ENCODE measurements at regions not wholly inside any gene's neighbourhood (a gene's known extent, or its start where the extent isn't known, plus 50 kb on each side); places are given as distances from the start of the nearest gene placed in this dataset.

GRCh38 chr3:21168471-21168870 is 582.5 kb downstream of the ZNF385D start:
- Mint-ChIP-seq H3K27me3 (ENCODE audit: low read depth) (no peaks in the 10 kb centered on the region), H3K9me3 (no peaks in the 10 kb centered on the region), H3K36me3 (no peaks in the 10 kb centered on the region), H3K4me3 (no peak overlapping the region), H3K4me1 (peaks cover 31% of the 10 kb centered on the region), H3K27ac (no peak overlapping the region)
- ChIA-PET POLR2A (no interaction called here), CTCF (no interaction called here)
- no peak for DNase-seq (ENCODE audit: low spot score)
- TF ChIP-seq ELF4 (CRISPR knock-in tag; IDR thresholded peaks at IDR 0.05; ENCODE audit: low read depth): no peak
- no peak for TF ChIP-seq ZNF263 (CRISPR knock-in tag; IDR thresholded peaks at IDR 0.05; ENCODE audit: low read depth)
- TF ChIP-seq HMGA2 (CRISPR knock-in tag; IDR thresholded peaks at IDR 0.05): no peak
- TF ChIP-seq E2F4 (CRISPR knock-in tag; IDR thresholded peaks at IDR 0.05; ENCODE audit: borderline replicate concordance, low read depth): no peak
- no peak for TF ChIP-seq ZNF425 (CRISPR knock-in tag; conservative IDR thresholded peaks at IDR 0.05)
- TF ChIP-seq ARID4B (CRISPR knock-in tag; IDR thresholded peaks at IDR 0.05; ENCODE audit: borderline replicate concordance): no peak
- no peak for TF ChIP-seq NR2C2 (CRISPR knock-in tag; IDR thresholded peaks at IDR 0.05)
- no peak for TF ChIP-seq ZNF281 (CRISPR knock-in tag; IDR thresholded peaks at IDR 0.05)
- no peak for TF ChIP-seq ATF1 (CRISPR knock-in tag; IDR thresholded peaks at IDR 0.05)
- no peak for TF ChIP-seq ZNF512 (CRISPR knock-in tag; IDR thresholded peaks at IDR 0.05; ENCODE audit: borderline replicate concordance)
- TF ChIP-seq ZNF121 (CRISPR knock-in tag; IDR thresholded peaks at IDR 0.05): no peak
- TF ChIP-seq ZNF317 (CRISPR knock-in tag; IDR thresholded peaks at IDR 0.05; ENCODE audit: borderline replicate concordance, low read depth): no peak
- TF ChIP-seq FOXP1 (CRISPR knock-in tag; IDR thresholded peaks at IDR 0.05; ENCODE audit: borderline replicate concordance): no peak
- no peak for TF ChIP-seq ZNF219 (CRISPR knock-in tag; IDR thresholded peaks at IDR 0.05; ENCODE audit: borderline replicate concordance)
- no peak for ATAC-seq
